ENCODE measurements at regions not wholly inside any gene's neighbourhood (a gene's known extent, or its start where the extent isn't known, plus 50 kb on each side); places are given as distances from the start of the nearest gene placed in this dataset.

DNA sequence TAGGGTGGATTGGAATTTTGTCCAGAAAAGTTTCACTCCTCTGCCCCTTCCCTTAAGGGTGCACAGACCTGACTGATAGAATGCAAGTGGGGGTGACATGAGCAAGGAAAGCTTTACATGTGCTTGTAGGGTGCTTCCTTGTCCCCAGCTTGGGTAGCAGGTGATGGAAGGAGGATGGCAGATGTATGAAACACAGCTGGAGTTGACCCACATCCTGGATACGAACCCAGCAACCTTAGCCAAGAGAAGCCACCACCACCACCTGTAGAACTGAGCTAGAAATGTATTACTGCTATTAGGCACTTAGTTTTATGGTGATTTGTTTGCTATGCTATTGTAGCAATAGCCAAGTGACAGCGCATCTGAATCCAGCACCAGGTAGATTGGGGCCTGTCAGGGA, 227.4 kb downstream of the HS3ST1 start:
- Histone ChIP-seq H3K27me3 (ENCODE audit: insufficient read depth, poor library complexity, severe bottlenecking) (no peaks in the 10 kb centered on the region), H3K4me3 (replicated peaks; ENCODE audit: insufficient read depth, low read length) (no peak overlapping the region), H3K27ac (replicated peaks) (no peak overlapping the region)
- no peak for TF ChIP-seq GABPA (IDR thresholded peaks at IDR 0.05; ENCODE audit: low read depth)
- no peak for TF ChIP-seq POLR2AphosphoS5 (IDR thresholded peaks at IDR 0.05; ENCODE audit: low read depth)
- TF ChIP-seq, protein P1, sequence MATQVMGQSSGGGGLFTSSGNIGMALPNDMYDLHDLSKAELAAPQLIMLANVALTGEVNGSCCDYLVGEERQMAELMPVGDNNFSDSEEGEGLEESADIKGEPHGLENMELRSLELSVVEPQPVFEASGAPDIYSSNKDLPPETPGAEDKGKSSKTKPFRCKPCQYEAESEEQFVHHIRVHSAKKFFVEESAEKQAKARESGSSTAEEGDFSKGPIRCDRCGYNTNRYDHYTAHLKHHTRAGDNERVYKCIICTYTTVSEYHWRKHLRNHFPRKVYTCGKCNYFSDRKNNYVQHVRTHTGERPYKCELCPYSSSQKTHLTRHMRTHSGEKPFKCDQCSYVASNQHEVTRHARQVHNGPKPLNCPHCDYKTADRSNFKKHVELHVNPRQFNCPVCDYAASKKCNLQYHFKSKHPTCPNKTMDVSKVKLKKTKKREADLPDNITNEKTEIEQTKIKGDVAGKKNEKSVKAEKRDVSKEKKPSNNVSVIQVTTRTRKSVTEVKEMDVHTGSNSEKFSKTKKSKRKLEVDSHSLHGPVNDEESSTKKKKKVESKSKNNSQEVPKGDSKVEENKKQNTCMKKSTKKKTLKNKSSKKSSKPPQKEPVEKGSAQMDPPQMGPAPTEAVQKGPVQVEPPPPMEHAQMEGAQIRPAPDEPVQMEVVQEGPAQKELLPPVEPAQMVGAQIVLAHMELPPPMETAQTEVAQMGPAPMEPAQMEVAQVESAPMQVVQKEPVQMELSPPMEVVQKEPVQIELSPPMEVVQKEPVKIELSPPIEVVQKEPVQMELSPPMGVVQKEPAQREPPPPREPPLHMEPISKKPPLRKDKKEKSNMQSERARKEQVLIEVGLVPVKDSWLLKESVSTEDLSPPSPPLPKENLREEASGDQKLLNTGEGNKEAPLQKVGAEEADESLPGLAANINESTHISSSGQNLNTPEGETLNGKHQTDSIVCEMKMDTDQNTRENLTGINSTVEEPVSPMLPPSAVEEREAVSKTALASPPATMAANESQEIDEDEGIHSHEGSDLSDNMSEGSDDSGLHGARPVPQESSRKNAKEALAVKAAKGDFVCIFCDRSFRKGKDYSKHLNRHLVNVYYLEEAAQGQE (IDR thresholded peaks at IDR 0.05; ENCODE audit: insufficient replicate concordance, low read depth) = no peak
- TF ChIP-seq SPI1 (IDR thresholded peaks at IDR 0.05; ENCODE audit: borderline replicate concordance, low read depth) = no peak
- no peak for TF ChIP-seq CTCF (IDR thresholded peaks at IDR 0.05; ENCODE audit: insufficient read depth, low read length)
- no peak for DNase-seq (ENCODE audit: low read depth in 1 of 2, low spot score in 1 of 2)

- Histone ChIP-seq H3K27ac (replicated peaks) (no peak overlapping the region), H3K27me3 (ENCODE audit: insufficient read depth, poor library complexity, severe bottlenecking) (no peaks in the 10 kb centered on the region), H3K4me3 (replicated peaks; ENCODE audit: insufficient read depth, low read length) (no peak overlapping the region)
- no peak for DNase-seq (ENCODE audit: low read depth in 1 of 2, low spot score in 1 of 2)
- TF ChIP-seq, protein P1 (IDR thresholded peaks at IDR 0.05; ENCODE audit: insufficient replicate concordance, low read depth) = no peak
- no peak for TF ChIP-seq CTCF (IDR thresholded peaks at IDR 0.05; ENCODE audit: insufficient read depth, low read length)
- TF ChIP-seq SPI1 (IDR thresholded peaks at IDR 0.05; ENCODE audit: borderline replicate concordance, low read depth) = no peak
- TF ChIP-seq GABPA (IDR thresholded peaks at IDR 0.05; ENCODE audit: low read depth) = no peak
Observed at GRCh38 chr4:11198516-11199305, 230.0 kb downstream of the HS3ST1 start.

GRCh38 chr4:11197631-11198341, 230.9 kb downstream of the HS3ST1 start:
- no peak for DNase-seq (ENCODE audit: low read depth in 1 of 2, low spot score in 1 of 2)

More at GRCh38 chr4:11197631-11198341, 230.9 kb downstream of the HS3ST1 start:
- Histone ChIP-seq H3K27ac (replicated peaks) (no peak overlapping the region), H3K4me3 (replicated peaks; ENCODE audit: insufficient read depth, low read length) (no peak overlapping the region), H3K27me3 (ENCODE audit: insufficient read depth, poor library complexity, severe bottlenecking) (no peaks in the 10 kb centered on the region)
- TF ChIP-seq GABPA (IDR thresholded peaks at IDR 0.05; ENCODE audit: low read depth) = no peak
- no peak for TF ChIP-seq POLR2AphosphoS5 (IDR thresholded peaks at IDR 0.05; ENCODE audit: low read depth)
- TF ChIP-seq SPI1 (IDR thresholded peaks at IDR 0.05; ENCODE audit: borderline replicate concordance, low read depth) = no peak
- TF ChIP-seq, protein P1 (IDR thresholded peaks at IDR 0.05; ENCODE audit: insufficient replicate concordance, low read depth) = no peak
- TF ChIP-seq CTCF (IDR thresholded peaks at IDR 0.05; ENCODE audit: insufficient read depth, low read length) = no peak
